MM.1S (cell line): ENCODE measurements at regions not wholly inside any gene's neighbourhood (a gene's known extent, or its start where the extent isn't known, plus 50 kb on each side); places are given as distances from the start of the nearest gene placed in this dataset.

Source experiments
- EZH2 ChIP-seq: fragments of 300-600 bp; sonication (generic); optimal IDR thresholded peaks from 2 replicates; pipeline ENCODE3; 2017; ENCODE audit warnings: low read depth, mild to moderate bottlenecking, antibody characterized with exemption, low read length, mixed read lengths
- EZH2phosphoT487 ChIP-seq: fragments of 300-600 bp; sonication (generic); IDR thresholded peaks from 2 replicates; pipeline ENCODE4 v1.6.1; 2018; ENCODE audit warnings: antibody characterized with exemption, low read length
- TF ChIP-seq, protein P1 (sequence below): fragments of 300-600 bp; sonication (generic); IDR thresholded peaks from 2 replicates; pipeline ENCODE4 v1.5.1; 2016; ENCODE audit warnings: antibody characterized with exemption, low read length, mixed read lengths

DNA sequence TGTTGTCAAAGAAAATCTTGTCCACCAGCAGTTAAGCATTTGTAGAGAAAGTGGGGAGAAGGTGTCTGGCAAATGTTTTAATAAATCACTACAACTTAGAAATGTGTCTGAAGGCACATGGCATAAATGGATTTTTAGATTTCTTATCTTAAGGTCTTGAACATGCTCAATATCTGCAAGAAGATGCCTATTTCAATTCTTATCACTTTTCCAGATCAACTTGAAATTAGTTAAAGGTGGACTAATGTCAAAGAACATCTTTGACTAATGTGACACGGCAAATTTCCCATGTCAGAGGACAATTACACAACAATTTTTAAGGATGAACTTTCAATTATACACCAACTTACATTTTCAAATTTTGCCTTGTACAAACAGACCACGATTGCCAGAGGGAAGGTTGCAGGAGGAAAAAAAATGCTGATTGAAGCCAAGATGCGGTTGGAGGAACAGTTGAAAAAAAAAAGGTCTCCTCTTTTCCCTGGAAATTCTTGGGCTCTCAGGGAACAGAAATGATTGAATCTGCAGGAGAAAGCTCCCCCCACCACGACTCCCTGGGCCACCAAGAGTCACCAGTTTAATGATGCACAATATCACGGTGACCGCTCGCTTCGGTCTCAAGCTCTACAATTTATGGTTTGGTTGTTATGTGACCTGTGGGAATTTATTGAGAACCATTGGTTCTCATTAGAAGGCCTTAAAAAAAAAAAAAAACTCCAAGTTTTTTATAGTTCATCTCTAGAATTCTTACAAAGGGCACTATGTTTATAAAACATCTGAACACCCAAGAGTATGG is 507.6 kb upstream of the ADAMTS9 start:
- TF ChIP-seq, protein P1, sequence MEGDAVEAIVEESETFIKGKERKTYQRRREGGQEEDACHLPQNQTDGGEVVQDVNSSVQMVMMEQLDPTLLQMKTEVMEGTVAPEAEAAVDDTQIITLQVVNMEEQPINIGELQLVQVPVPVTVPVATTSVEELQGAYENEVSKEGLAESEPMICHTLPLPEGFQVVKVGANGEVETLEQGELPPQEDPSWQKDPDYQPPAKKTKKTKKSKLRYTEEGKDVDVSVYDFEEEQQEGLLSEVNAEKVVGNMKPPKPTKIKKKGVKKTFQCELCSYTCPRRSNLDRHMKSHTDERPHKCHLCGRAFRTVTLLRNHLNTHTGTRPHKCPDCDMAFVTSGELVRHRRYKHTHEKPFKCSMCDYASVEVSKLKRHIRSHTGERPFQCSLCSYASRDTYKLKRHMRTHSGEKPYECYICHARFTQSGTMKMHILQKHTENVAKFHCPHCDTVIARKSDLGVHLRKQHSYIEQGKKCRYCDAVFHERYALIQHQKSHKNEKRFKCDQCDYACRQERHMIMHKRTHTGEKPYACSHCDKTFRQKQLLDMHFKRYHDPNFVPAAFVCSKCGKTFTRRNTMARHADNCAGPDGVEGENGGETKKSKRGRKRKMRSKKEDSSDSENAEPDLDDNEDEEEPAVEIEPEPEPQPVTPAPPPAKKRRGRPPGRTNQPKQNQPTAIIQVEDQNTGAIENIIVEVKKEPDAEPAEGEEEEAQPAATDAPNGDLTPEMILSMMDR = no peak
- TF ChIP-seq EZH2 (no peak), EZH2phosphoT487 (no peak)
